Urinary bladder (tissue), 3 donors: ENCODE measurements at regions not wholly inside any gene's neighbourhood (a gene's known extent, or its start where the extent isn't known, plus 50 kb on each side); places are given as distances from the start of the nearest gene placed in this dataset.

Source experiments
- DNase-seq: peaks from one replicate; pipeline ENCODE4 v3.0.0-alpha.2; 2015; ENCODE audit errors: extremely low spot score
- H3K27ac ChIP-seq: one replicate; pipeline ENCODE4 v1.5.1; 2013; ENCODE audit warnings: low read depth, mild to moderate bottlenecking, moderate library complexity
- H3K36me3 ChIP-seq: one replicate; pipeline ENCODE4 v1.6.1; 2013; ENCODE audit warnings: mild to moderate bottlenecking, moderate library complexity; ENCODE audit not compliant: insufficient read depth
- H3K4me1 ChIP-seq: one replicate; pipeline ENCODE4 v1.6.1; 2013; ENCODE audit warnings: mild to moderate bottlenecking, moderate library complexity; ENCODE audit not compliant: insufficient read depth
- H3K4me3 ChIP-seq: one replicate; pipeline ENCODE4 v1.5.1; 2013; ENCODE audit warnings: low read depth, low read length
- WGBS: extraction: QIAGEN DNeasy Blood & Tissue Kit; methylation state at CpG from one replicate; pipeline ENCODE4 v1.1.7; 2013; 5-methylcytosine and 5-hydroxymethylcytosine counted together
- donor health status: healthy with polysubstance abuse.
- donor health status: healthy.

- WGBS: 24% methylated on average over 2 of the region's 2 CpGs
- no peak overlapping the region for H3K27ac ChIP-seq
- no peaks in the 10 kb centered on the region for H3K4me1 ChIP-seq
- no peak overlapping the region for H3K4me3 ChIP-seq
- no peaks in the 10 kb centered on the region for H3K36me3 ChIP-seq
- no peak for DNase-seq
These were observed 98.9 kb upstream of the DPYD start for GRCh38 chr1:98019747-98020146.

GRCh38 chr1:98018074-98018473, 97.2 kb upstream of the DPYD start:
- Histone ChIP-seq H3K4me1 (no peaks in the 10 kb centered on the region), H3K4me3 (no peak overlapping the region), H3K36me3 (no peaks in the 10 kb centered on the region), H3K27ac (no peak overlapping the region)
- WGBS: 70% methylated on average over 2 of the region's 2 CpGs
- no peak for DNase-seq

GRCh38 chr1:98017184-98017583, 96.3 kb upstream of the DPYD start:
- Histone ChIP-seq H3K36me3 (no peaks in the 10 kb centered on the region), H3K4me3 (no peak overlapping the region), H3K27ac (no peak overlapping the region), H3K4me1 (no peaks in the 10 kb centered on the region)
- DNase-seq: no peak

GRCh38 chr1:98008373-98008772, 87.5 kb upstream of the DPYD start:
- H3K36me3 ChIP-seq: no peaks in the 10 kb centered on the region
- no peak for DNase-seq
- no peak overlapping the region for H3K4me3 ChIP-seq
- WGBS: 51% methylated on average over 1 of the region's 1 CpG
- H3K27ac ChIP-seq: no peak overlapping the region
- H3K4me1 ChIP-seq: no peaks in the 10 kb centered on the region

- Histone ChIP-seq H3K4me1 (no peaks in the 10 kb centered on the region), H3K27ac (no peak overlapping the region), H3K4me3 (no peak overlapping the region), H3K36me3 (no peaks in the 10 kb centered on the region)
- no peak for DNase-seq
These were observed 84.6 kb upstream of the DPYD start for GRCh38 chr1:98005326-98006010.

- WGBS: 60% methylated on average over 1 of the region's 1 CpG
- Histone ChIP-seq H3K36me3 (no peaks in the 10 kb centered on the region), H3K4me3 (no peak overlapping the region), H3K27ac (no peak overlapping the region), H3K4me1 (no peaks in the 10 kb centered on the region)
- DNase-seq: no peak
These were observed 82.6 kb upstream of the DPYD start for GRCh38 chr1:98003442-98003841.

- Histone ChIP-seq H3K4me3 (no peak overlapping the region), H3K4me1 (no peaks in the 10 kb centered on the region), H3K27ac (no peak overlapping the region), H3K36me3 (no peaks in the 10 kb centered on the region)
- DNase-seq: no peak
- WGBS: 52% methylated on average over 2 of the region's 2 CpGs
These were observed 81.5 kb upstream of the DPYD start for GRCh38 chr1:98002288-98002687.

- no peak overlapping the region for H3K27ac ChIP-seq
- H3K4me1 ChIP-seq: no peaks in the 10 kb centered on the region
- 80% methylated on average over 1 of the region's 1 CpG for WGBS
- no peak overlapping the region for H3K4me3 ChIP-seq
- no peak for DNase-seq
- no peaks in the 10 kb centered on the region for H3K36me3 ChIP-seq
These were observed 80.9 kb upstream of the DPYD start for GRCh38 chr1:98001764-98002163.

- WGBS: 78% methylated on average over 1 of the region's 1 CpG
- Histone ChIP-seq H3K36me3 (no peaks in the 10 kb centered on the region), H3K27ac (no peak overlapping the region), H3K4me1 (no peaks in the 10 kb centered on the region), H3K4me3 (no peak overlapping the region)
- DNase-seq: no peak
These were observed 78.5 kb upstream of the DPYD start for GRCh38 chr1:97999320-97999719.

GRCh38 chr1:97996880-97997279, 76.0 kb upstream of the DPYD start:
- Histone ChIP-seq H3K36me3 (no peaks in the 10 kb centered on the region), H3K4me3 (no peak overlapping the region), H3K27ac (no peak overlapping the region), H3K4me1 (no peaks in the 10 kb centered on the region)
- DNase-seq: no peak

- H3K36me3 ChIP-seq: no peaks in the 10 kb centered on the region
- H3K4me1 ChIP-seq: no peaks in the 10 kb centered on the region
- no peak overlapping the region for H3K4me3 ChIP-seq
- DNase-seq: no peak
- WGBS: 86% methylated on average over 4 of the region's 4 CpGs
- no peak overlapping the region for H3K27ac ChIP-seq
These were observed 68.4 kb upstream of the DPYD start for GRCh38 chr1:97989094-97989680.

GRCh38 chr1:97986041-97987005, 65.5 kb upstream of the DPYD start:
- no peak for DNase-seq
- Histone ChIP-seq H3K4me3 (no peak overlapping the region), H3K4me1 (no peaks in the 10 kb centered on the region), H3K27ac (no peak overlapping the region), H3K36me3 (no peaks in the 10 kb centered on the region)
- 87% methylated on average over 15 of the region's 15 CpGs for WGBS

GRCh38 chr1:97983126-97983525, 62.3 kb upstream of the DPYD start:
- no peaks in the 10 kb centered on the region for H3K4me1 ChIP-seq
- 89% methylated on average over 2 of the region's 2 CpGs for WGBS
- H3K27ac ChIP-seq: no peak overlapping the region
- DNase-seq: no peak
- H3K4me3 ChIP-seq: no peak overlapping the region
- no peaks in the 10 kb centered on the region for H3K36me3 ChIP-seq

- no peak for DNase-seq
- no peaks in the 10 kb centered on the region for H3K4me1 ChIP-seq
- no peaks in the 10 kb centered on the region for H3K36me3 ChIP-seq
- no peak overlapping the region for H3K27ac ChIP-seq
- no peak overlapping the region for H3K4me3 ChIP-seq
- 84% methylated on average over 2 of the region's 2 CpGs for WGBS
These were observed 59.7 kb upstream of the DPYD start for GRCh38 chr1:97980530-97980929.
